Stimulated activated CD4-positive, alpha-beta T cell treated with anti-CD3 and anti-CD28 coated beads, Interleukin-1b, Interleukin-23, amount 100 ng/mL, for 24 hours (primary cell): ENCODE measurements at regions not wholly inside any gene's neighbourhood (a gene's known extent, or its start where the extent isn't known, plus 50 kb on each side); places are given as distances from the start of the nearest gene placed in this dataset.

ENCODE experiments used
- DNase-seq, 4 experiments: peaks; one replicate each; pipeline ENCODE4 v3.0.0-alpha.2; 2020; ENCODE audit warnings: low read depth in 4 of 4, low spot score in 1 of 4

GRCh38 chr11:91178366-91178765 lies 955.5 kb upstream of the CHORDC1 start:
- DNase-seq: no peak

- no peak for DNase-seq
Measured at GRCh38 chr11:91174734-91175133, 951.9 kb upstream of the CHORDC1 start.

- no peak for DNase-seq
Measured at GRCh38 chr11:91174193-91174592, 951.3 kb upstream of the CHORDC1 start.

GRCh38 chr11:91173701-91174100 lies 950.9 kb upstream of the CHORDC1 start:
- DNase-seq: no peak

DNA sequence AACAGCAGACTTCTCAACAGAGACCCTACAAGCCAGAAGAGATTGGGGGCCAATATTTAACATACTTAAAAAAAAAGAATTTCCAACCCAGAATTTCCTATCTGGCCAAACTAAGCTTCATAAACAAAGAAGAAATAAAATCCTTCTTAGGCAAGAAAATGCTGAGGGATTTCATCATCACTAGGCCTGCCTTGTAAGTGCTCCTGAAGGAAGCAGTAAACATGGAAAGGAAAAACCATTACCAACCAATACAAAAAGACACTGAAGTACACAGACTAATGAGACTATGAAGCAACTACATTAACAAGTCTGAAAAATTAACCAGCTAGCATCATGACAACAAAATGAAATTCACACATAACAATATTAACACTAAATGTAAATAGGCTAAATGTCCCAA lies 947.9 kb upstream of the CHORDC1 start:
- no peak for DNase-seq

DNA sequence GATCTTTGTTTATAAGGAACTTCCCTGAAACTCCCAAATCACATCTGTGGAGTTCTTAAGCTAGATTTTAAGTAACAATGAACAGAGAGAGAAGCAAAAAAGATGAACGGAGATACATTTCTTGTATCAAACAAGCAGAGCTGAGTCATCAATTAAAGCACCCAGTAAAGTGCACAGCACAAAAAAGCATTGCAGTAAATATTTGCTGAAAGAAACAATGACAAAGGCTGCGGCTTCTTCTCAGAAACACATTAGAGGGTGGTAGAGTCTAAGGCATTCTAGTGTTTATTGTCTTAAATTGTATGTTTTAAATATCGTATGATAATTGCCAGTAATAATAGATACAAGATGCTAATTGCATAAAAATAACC lies 941.6 kb upstream of the CHORDC1 start:
- no peak for DNase-seq

GRCh38 chr11:91163619-91164451 lies 941.0 kb upstream of the CHORDC1 start:
- DNase-seq: no peak

DNA sequence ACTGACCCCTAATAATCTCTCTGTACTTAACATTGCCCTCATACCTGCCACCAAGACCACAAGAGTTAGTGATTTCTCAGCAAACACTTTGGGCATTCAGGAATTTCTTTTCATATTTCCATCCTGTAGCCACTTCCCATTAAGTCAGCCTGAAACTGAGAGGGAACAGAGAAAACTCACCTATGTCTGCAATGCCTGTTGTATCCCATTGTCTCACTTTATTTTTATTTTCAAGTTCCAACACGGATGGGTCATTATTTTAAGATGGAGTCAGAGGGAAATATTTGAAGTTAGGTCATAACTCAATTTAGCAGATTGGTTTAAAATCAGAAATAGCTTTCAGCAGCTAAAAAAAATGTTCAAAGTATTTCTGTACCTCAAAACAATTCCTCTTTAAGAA lies 937.8 kb upstream of the CHORDC1 start:
- no peak for DNase-seq

GRCh38 chr11:91158891-91159537 lies 936.2 kb upstream of the CHORDC1 start:
- no peak for DNase-seq

DNA sequence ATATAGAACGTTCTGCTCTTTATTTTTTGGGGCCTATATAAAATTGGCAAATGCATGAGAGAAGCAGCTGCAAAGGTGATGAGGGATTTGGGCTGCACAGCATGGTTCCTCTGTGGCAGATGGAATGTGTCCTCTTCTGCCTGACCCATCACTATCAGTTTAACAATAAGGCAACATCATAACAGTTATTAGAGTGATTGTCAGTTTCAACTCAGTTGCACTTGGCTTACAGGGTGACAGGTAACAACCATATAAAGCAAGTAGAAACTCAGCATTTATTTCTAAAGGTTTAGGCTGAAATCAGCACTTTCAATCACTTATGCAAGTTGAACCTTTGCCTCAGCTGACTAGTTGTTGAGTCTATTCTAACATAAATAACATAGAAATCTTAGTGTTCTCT lies 935.4 kb upstream of the CHORDC1 start:
- DNase-seq: no peak

DNA sequence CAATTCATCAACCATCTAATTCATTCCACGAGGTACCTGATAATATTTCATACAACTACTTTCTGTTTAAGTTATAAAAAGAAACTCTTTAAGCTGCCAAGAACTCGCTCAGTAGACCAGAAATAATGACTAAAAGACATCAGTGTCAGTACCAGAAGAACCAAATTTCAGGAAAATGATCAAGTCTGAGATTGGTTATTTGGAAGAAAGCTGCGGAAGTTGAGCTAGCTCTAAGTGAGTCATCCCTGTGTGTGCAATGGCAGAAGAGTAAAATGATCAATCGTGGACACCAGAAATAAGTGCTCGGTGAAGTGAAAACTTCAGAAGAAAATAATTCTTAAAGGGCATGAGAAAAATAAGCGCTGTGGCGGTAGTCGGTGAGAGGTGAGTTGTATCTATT lies 933.2 kb upstream of the CHORDC1 start:
- DNase-seq: no peak

DNA sequence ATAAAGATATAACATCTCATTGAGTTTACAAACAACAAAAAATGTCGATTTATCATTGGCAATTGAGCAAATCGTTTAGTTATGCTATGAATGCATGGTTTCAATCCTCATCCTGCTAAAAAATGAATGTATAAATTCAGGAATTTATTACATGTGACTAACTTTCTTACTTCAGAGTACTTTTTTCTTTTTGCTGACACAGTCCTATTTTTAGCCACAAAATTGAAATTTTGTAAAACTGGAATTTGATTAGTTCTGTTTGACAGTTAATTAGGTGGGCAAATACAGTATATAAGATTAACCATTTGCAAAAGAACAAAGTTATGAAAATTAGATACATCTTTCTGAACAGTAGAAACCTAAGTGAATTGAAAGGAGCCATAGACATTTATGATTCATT lies 925.0 kb upstream of the CHORDC1 start:
- DNase-seq: no peak

GRCh38 chr11:91141655-91142054 lies 918.8 kb upstream of the CHORDC1 start:
- DNase-seq: no peak

- DNase-seq: no peak
Measured at GRCh38 chr11:91136631-91137030, 913.8 kb upstream of the CHORDC1 start.

GRCh38 chr11:91133361-91133760 lies 910.5 kb upstream of the CHORDC1 start:
- no peak for DNase-seq

DNA sequence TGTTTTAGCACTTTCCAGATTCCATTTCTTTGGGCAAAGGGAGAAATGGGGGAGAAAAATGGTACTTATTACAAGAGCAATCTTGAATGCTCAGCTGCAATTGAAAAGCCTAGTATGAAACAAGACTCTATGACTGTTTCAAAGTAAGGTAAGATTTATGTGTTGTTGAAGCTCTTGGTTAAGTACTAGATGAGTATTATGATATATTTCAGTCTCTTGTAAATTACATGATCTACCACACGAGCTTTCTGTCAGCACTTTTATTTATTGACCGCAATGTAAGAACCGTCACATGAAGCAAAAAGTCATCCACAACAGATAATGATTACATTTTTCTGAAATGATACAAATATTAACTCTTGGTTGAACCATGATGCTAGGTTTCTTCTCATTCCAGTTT lies 906.7 kb upstream of the CHORDC1 start:
- no peak for DNase-seq

GRCh38 chr11:91124363-91124762 lies 901.5 kb upstream of the CHORDC1 start:
- DNase-seq: no peak

GRCh38 chr11:91115116-91115515 lies 892.3 kb upstream of the CHORDC1 start:
- DNase-seq: no peak

GRCh38 chr11:91104237-91104636 lies 881.4 kb upstream of the CHORDC1 start:
- DNase-seq: no peak

- DNase-seq: no peak
Measured at GRCh38 chr11:91100427-91100826, 877.6 kb upstream of the CHORDC1 start.

DNA sequence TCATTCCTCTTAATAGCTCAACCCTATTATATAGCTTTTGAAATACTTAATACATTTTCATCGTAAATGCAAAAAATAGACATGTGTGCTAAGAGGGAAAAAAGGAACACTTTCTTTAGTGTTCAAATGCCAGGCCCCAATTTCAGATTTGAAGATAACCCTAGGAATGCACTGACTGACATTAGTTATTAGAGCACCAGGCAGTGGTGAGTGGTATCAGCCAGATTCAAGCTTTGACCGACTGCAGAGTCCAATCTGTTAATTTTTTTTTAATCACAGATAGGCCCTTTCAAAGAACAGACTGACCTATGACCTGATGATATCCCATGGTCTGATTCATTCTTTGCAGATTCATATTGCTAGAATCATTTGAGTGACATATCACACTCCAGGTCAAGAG lies 874.2 kb upstream of the CHORDC1 start:
- DNase-seq: no peak

GRCh38 chr11:91093141-91093540 lies 870.3 kb upstream of the CHORDC1 start:
- no peak for DNase-seq

DNA sequence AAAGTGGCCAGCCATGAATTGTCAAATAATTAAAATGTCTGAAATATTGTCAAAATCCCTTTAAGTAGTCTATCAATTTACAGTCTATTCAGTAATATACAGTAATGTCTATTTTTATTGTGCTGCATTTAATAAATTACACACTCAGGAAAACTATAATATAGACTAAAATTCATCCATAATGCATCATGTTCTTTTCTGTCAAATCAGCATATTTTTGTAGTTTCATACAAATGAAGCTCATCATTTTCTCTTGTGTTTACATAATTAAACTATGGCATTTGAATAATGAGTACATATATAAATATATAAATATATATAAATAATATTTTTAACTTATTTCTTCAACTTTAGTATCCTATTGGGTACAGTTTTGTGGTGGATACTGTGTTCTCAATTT lies 868.7 kb upstream of the CHORDC1 start:
- no peak for DNase-seq
